ENCODE measurements at regions not wholly inside any gene's neighbourhood (a gene's known extent, or its start where the extent isn't known, plus 50 kb on each side); places are given as distances from the start of the nearest gene placed in this dataset.

GRCh38 chr18:51279367-51279984 is 82.0 kb upstream of the MEX3C start (continued):
- TF ChIP-seq BCLAF1 (IDR thresholded peaks at IDR 0.05) (no peak), SPI1 (IDR thresholded peaks at IDR 0.05; ENCODE audit: borderline replicate concordance, insufficient read depth, low read depth, low read length) (peak; percentile 88), RELB (IDR thresholded peaks at IDR 0.05; ENCODE audit: low read depth) (peak; percentile 72), ZBTB4 (CRISPR knock-in tag; IDR thresholded peaks at IDR 0.05) (no peak), ZBTB33 (IDR thresholded peaks at IDR 0.05) (no peak), ZZZ3 (IDR thresholded peaks at IDR 0.05; ENCODE audit: control insufficient read depth, insufficient read length, low read depth) (no peak), RBBP5 (conservative IDR thresholded peaks at IDR 0.05) (no peak), LARP7 (IDR thresholded peaks at IDR 0.05) (no peak), RAD21 (IDR thresholded peaks at IDR 0.05; ENCODE audit: insufficient read depth, low read depth, low read length) (no peak), ZBTB11 (CRISPR knock-in tag; IDR thresholded peaks at IDR 0.05) (no peak), JUNB (IDR thresholded peaks at IDR 0.05) (peak; percentile 56), ZNF217 (IDR thresholded peaks at IDR 0.05) (peak; percentile 92), ATF7 (IDR thresholded peaks at IDR 0.05; ENCODE audit: low read depth) (0 out of 2 replicates have a peak, but pooled peaks have one; percentile 26), USF2 (IDR thresholded peaks at IDR 0.05; ENCODE audit: borderline replicate concordance, low read depth, low read length) (no peak), POLR2AphosphoS5 (IDR thresholded peaks at IDR 0.05; ENCODE audit: low read length) (no peak), SMC3 (IDR thresholded peaks at IDR 0.05; ENCODE audit: borderline replicate concordance, low read length) (no peak)

Data from GM12878 (cell line).